ENCODE measurements at regions not wholly inside any gene's neighbourhood (a gene's known extent, or its start where the extent isn't known, plus 50 kb on each side); places are given as distances from the start of the nearest gene placed in this dataset.

DNA sequence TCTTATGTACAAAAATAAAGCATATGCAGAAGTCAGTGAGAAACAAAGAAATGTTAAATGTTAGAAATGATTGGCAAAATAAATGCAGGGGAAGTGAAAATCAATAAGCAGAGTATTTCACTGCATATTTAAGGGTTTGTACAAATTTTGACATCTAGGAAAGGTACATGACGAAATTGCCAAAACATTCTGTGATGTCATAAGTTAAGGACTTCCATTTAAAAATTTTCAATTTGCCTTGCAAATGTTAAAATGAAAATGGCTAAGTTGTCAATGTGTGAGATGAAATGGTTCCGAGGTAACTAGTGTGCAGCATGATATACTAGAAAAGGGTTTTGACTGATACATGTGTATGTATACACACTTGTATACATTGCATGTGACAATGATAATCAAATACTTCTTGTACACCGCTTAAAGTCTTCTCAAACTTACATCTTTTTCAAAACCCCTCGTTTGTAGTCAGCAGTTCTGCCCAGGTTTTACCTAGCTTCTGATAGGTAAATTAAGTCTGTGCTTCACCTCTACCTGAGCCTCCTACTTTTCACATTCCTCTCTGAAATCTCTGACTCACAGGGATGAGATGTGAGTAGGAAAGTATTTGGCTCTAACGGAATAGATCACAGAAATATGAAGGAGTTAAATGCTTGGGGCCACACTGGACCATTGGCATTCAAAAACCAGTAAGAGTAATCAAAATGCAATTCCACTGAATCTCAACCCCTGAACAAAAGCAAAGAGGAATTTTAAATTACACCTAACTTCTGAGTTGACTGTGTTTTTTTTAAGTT lies 442.4 kb upstream of the FOXG1 start:
- H3K9ac ChIP-seq (ENCODE audit: low read length) = no peak overlapping the region
- no peak overlapping the region for H3K4me3 ChIP-seq (ENCODE audit: low read length)
- no peaks in the 10 kb centered on the region for H3K79me2 ChIP-seq (replicated peaks; ENCODE audit: insufficient read depth, low read length)
- peak overlapping the region; percentile 13 for H3K27ac ChIP-seq (ENCODE audit: low read length)
- H4K20me1 ChIP-seq (ENCODE audit: insufficient read depth) = no peaks in the 10 kb centered on the region
- no peaks in the 10 kb centered on the region for H3K36me3 ChIP-seq (ENCODE audit: insufficient read depth, low read length)
- H3K27me3 ChIP-seq (ENCODE audit: insufficient read depth, low read depth, low read length) = no peaks in the 10 kb centered on the region
- H2AFZ ChIP-seq (ENCODE audit: low read depth, low read length) = no peak overlapping the region
- TF ChIP-seq TAF1 (IDR thresholded peaks at IDR 0.05; ENCODE audit: low read depth) = no peak
- TF ChIP-seq RAD21 (conservative IDR thresholded peaks at IDR 0.05) = no peak
- TF ChIP-seq POLR2AphosphoS5 (IDR thresholded peaks at IDR 0.05) = no peak
- TF ChIP-seq EP300 (conservative IDR thresholded peaks at IDR 0.05; ENCODE audit: poor library complexity, severe bottlenecking) = no peak
- TF ChIP-seq CTCF (IDR thresholded peaks at IDR 0.05; ENCODE audit: poor library complexity, severe bottlenecking) = no peak
- TF ChIP-seq SMC3 (conservative IDR thresholded peaks at IDR 0.05; ENCODE audit: poor library complexity) = no peak
- TF ChIP-seq, protein P1, sequence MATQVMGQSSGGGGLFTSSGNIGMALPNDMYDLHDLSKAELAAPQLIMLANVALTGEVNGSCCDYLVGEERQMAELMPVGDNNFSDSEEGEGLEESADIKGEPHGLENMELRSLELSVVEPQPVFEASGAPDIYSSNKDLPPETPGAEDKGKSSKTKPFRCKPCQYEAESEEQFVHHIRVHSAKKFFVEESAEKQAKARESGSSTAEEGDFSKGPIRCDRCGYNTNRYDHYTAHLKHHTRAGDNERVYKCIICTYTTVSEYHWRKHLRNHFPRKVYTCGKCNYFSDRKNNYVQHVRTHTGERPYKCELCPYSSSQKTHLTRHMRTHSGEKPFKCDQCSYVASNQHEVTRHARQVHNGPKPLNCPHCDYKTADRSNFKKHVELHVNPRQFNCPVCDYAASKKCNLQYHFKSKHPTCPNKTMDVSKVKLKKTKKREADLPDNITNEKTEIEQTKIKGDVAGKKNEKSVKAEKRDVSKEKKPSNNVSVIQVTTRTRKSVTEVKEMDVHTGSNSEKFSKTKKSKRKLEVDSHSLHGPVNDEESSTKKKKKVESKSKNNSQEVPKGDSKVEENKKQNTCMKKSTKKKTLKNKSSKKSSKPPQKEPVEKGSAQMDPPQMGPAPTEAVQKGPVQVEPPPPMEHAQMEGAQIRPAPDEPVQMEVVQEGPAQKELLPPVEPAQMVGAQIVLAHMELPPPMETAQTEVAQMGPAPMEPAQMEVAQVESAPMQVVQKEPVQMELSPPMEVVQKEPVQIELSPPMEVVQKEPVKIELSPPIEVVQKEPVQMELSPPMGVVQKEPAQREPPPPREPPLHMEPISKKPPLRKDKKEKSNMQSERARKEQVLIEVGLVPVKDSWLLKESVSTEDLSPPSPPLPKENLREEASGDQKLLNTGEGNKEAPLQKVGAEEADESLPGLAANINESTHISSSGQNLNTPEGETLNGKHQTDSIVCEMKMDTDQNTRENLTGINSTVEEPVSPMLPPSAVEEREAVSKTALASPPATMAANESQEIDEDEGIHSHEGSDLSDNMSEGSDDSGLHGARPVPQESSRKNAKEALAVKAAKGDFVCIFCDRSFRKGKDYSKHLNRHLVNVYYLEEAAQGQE (IDR thresholded peaks at IDR 0.05; ENCODE audit: borderline replicate concordance) = no peak
- TF ChIP-seq MXI1 (conservative IDR thresholded peaks at IDR 0.05; ENCODE audit: poor library complexity, severe bottlenecking) = no peak
- TF ChIP-seq EZH2 (IDR thresholded peaks at IDR 0.05; ENCODE audit: borderline replicate concordance, insufficient read depth, low read length, poor library complexity, severe bottlenecking) = no peak
- H3K4me2 ChIP-seq (ENCODE audit: low read length) = no peak overlapping the region
- no peaks in the 10 kb centered on the region for H3F3A ChIP-seq (ENCODE audit: insufficient read depth, low read length, poor library complexity, severe bottlenecking)
- no peaks in the 10 kb centered on the region for H3K9me3 ChIP-seq (ENCODE audit: low read length)
- no peaks in the 10 kb centered on the region for H3K9me2 ChIP-seq (ENCODE audit: insufficient read depth, low read length)

GRCh38 chr14:28340816-28341215 lies 425.8 kb upstream of the FOXG1 start:
- Histone ChIP-seq H3K4me2 (ENCODE audit: low read length) (no peak overlapping the region), H3K9me2 (ENCODE audit: insufficient read depth, low read length) (no peaks in the 10 kb centered on the region), H4K20me1 (ENCODE audit: insufficient read depth) (no peaks in the 10 kb centered on the region), H3K9me3 (ENCODE audit: low read length) (no peaks in the 10 kb centered on the region), H3K36me3 (ENCODE audit: insufficient read depth, low read length) (no peaks in the 10 kb centered on the region), H3F3A (ENCODE audit: insufficient read depth, low read length, poor library complexity, severe bottlenecking) (no peaks in the 10 kb centered on the region), H3K27me3 (ENCODE audit: insufficient read depth, low read depth, low read length) (no peaks in the 10 kb centered on the region), H3K79me2 (replicated peaks; ENCODE audit: insufficient read depth, low read length) (no peaks in the 10 kb centered on the region), H3K27ac (ENCODE audit: low read length) (no peak overlapping the region), H3K9ac (ENCODE audit: low read length) (no peak overlapping the region), H2AFZ (ENCODE audit: low read depth, low read length) (no peak overlapping the region), H3K4me3 (ENCODE audit: low read length) (no peak overlapping the region)
- TF ChIP-seq TAF1 (IDR thresholded peaks at IDR 0.05; ENCODE audit: low read depth) = no peak
- TF ChIP-seq SMC3 (conservative IDR thresholded peaks at IDR 0.05; ENCODE audit: poor library complexity) = no peak
- TF ChIP-seq POLR2AphosphoS5 (IDR thresholded peaks at IDR 0.05) = no peak
- TF ChIP-seq MXI1 (conservative IDR thresholded peaks at IDR 0.05; ENCODE audit: poor library complexity, severe bottlenecking) = no peak
- no peak for TF ChIP-seq EP300 (conservative IDR thresholded peaks at IDR 0.05; ENCODE audit: poor library complexity, severe bottlenecking)
- TF ChIP-seq RAD21 (conservative IDR thresholded peaks at IDR 0.05) = no peak
- TF ChIP-seq, protein P1 (IDR thresholded peaks at IDR 0.05; ENCODE audit: borderline replicate concordance) = no peak
- TF ChIP-seq EZH2 (IDR thresholded peaks at IDR 0.05; ENCODE audit: borderline replicate concordance, insufficient read depth, low read length, poor library complexity, severe bottlenecking) = no peak
- TF ChIP-seq CTCF (IDR thresholded peaks at IDR 0.05; ENCODE audit: poor library complexity, severe bottlenecking) = no peak
